ENCODE measurements at regions not wholly inside any gene's neighbourhood (a gene's known extent, or its start where the extent isn't known, plus 50 kb on each side); places are given as distances from the start of the nearest gene placed in this dataset.
A peak's percentile ranks its signal among the peaks of the same experiment; 100 is the strongest.

DNA sequence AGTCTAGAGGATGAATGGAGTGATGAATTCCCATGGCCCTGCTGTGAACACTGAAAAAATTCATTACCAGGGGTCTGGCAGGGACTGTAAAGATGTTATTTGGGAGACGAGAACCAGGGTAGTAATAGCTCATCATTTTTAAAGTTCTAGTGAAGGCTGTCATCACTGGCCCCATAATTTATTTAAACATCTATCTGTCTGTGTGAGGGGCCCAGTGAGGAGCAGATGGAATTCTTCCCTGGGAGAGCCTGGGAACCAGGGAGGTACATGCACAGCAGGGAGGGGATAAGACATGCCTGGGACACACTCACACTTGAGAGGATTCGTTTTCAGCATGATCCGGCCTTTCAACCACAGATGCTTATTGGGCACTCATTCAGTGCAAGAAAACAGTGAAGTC, 162.0 kb downstream of the PDGFRA start:
- H3K27me3 Mint-ChIP-seq (ENCODE audit: unreplicated experiment) = no peaks in the 10 kb centered on the region
- peaks cover 6% of the 10 kb centered on the region for H3K9me3 Mint-ChIP-seq (ENCODE audit: unreplicated experiment)
- TF ChIP-seq, protein P1, sequence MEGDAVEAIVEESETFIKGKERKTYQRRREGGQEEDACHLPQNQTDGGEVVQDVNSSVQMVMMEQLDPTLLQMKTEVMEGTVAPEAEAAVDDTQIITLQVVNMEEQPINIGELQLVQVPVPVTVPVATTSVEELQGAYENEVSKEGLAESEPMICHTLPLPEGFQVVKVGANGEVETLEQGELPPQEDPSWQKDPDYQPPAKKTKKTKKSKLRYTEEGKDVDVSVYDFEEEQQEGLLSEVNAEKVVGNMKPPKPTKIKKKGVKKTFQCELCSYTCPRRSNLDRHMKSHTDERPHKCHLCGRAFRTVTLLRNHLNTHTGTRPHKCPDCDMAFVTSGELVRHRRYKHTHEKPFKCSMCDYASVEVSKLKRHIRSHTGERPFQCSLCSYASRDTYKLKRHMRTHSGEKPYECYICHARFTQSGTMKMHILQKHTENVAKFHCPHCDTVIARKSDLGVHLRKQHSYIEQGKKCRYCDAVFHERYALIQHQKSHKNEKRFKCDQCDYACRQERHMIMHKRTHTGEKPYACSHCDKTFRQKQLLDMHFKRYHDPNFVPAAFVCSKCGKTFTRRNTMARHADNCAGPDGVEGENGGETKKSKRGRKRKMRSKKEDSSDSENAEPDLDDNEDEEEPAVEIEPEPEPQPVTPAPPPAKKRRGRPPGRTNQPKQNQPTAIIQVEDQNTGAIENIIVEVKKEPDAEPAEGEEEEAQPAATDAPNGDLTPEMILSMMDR (IDR thresholded peaks at IDR 0.05) = no peak
- DNase-seq (ENCODE audit: extremely low spot score, unreplicated experiment) = no peak
- peaks cover 13% of the 10 kb centered on the region for H3K4me1 Mint-ChIP-seq (ENCODE audit: unreplicated experiment)
- no peak overlapping the region for H3K27ac Mint-ChIP-seq (ENCODE audit: unreplicated experiment)
- H3K4me3 Mint-ChIP-seq (ENCODE audit: unreplicated experiment) = no peak overlapping the region
- no peaks in the 10 kb centered on the region for H3K36me3 Mint-ChIP-seq (ENCODE audit: unreplicated experiment)

DNA sequence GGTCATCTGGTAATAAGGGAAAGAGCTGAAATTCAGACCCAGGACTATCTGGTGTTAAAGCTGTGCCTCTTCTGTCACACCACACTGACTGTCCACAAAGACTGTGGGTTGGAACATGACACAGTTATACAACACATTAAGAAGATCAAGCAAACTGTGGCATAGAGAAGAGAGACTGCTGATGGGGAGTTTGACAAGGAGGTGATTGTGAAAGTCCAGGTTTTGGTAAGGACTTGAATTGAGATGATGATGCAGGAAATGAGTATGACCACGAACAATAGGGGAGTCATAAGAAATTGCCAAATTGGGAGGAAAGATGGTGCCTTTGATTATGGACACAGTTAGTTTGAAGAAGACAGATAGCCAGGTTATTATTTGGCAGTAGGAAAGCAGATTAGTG, 163.4 kb downstream of the PDGFRA start:
- TF ChIP-seq, protein P1 (IDR thresholded peaks at IDR 0.05) = no peak
- no peaks in the 10 kb centered on the region for H3K27me3 Mint-ChIP-seq (ENCODE audit: unreplicated experiment)
- no peak for DNase-seq (ENCODE audit: extremely low spot score, unreplicated experiment)
- peaks cover 19% of the 10 kb centered on the region for H3K4me1 Mint-ChIP-seq (ENCODE audit: unreplicated experiment)
- H3K36me3 Mint-ChIP-seq (ENCODE audit: unreplicated experiment) = no peaks in the 10 kb centered on the region
- no peak overlapping the region for H3K27ac Mint-ChIP-seq (ENCODE audit: unreplicated experiment)
- peaks cover 6% of the 10 kb centered on the region for H3K9me3 Mint-ChIP-seq (ENCODE audit: unreplicated experiment)
- H3K4me3 Mint-ChIP-seq (ENCODE audit: unreplicated experiment) = no peak overlapping the region

DNA sequence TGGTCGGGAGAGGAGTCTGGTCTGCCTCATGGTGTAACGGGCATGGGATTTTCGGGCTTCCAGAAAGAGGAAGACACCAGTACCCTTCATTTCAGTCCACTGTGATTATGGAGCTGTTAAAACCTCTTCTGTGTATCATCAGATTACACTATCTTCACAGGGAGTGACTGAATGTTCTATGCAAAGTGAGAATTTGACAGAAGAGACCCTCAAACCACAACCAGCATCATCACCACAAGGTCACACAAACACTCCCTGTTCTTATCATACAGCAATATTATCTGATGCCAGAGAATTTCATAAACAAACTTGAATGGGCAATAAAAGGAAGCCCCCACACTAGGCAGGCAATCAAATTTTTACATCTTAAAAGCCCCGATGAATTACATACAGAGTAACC, 164.2 kb downstream of the PDGFRA start:
- Mint-ChIP-seq H3K4me1 (ENCODE audit: unreplicated experiment) (peaks cover 22% of the 10 kb centered on the region), H3K27ac (ENCODE audit: unreplicated experiment) (no peak overlapping the region), H3K4me3 (ENCODE audit: unreplicated experiment) (no peak overlapping the region)

DNA sequence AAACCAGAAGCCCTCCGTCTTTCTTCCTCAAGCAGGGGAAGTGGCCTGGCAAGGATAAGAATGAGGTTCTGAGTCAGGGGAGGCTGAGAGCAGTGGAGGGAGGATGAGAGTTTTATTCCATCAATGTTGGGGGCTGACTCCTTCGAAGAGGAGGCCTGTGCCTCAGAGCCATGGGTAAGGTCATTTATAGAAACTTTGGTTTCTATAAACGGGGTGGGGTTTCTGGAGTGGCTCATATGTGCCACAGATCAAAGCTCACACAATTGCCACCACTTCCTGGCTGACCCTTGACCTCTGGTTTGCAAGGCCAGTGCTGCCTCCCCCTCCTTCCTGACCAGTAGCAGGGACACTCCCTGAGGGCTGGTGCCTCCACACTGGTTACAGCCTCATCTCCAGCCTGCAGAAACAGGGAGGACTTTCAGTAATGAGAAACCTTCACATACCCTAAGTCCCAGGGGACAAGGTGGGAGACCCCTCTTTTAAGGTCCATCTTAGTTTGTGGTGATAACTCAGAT, 166.0 kb downstream of the PDGFRA start:
- TF ChIP-seq, protein P1 (IDR thresholded peaks at IDR 0.05) = no peak
- Mint-ChIP-seq H3K27me3 (ENCODE audit: unreplicated experiment) (no peaks in the 10 kb centered on the region), H3K4me3 (ENCODE audit: unreplicated experiment) (no peak overlapping the region), H3K27ac (ENCODE audit: unreplicated experiment) (no peak overlapping the region), H3K4me1 (ENCODE audit: unreplicated experiment) (peaks cover 39% of the 10 kb centered on the region), H3K36me3 (ENCODE audit: unreplicated experiment) (no peaks in the 10 kb centered on the region), H3K9me3 (ENCODE audit: unreplicated experiment) (no peaks in the 10 kb centered on the region)
- no peak for DNase-seq (ENCODE audit: extremely low spot score, unreplicated experiment)

More for the DNA sequence above, 164.2 kb downstream of the PDGFRA start:
- no peak for DNase-seq (ENCODE audit: extremely low spot score, unreplicated experiment)
- Mint-ChIP-seq H3K27me3 (ENCODE audit: unreplicated experiment) (no peaks in the 10 kb centered on the region), H3K9me3 (ENCODE audit: unreplicated experiment) (peaks cover 6% of the 10 kb centered on the region), H3K36me3 (ENCODE audit: unreplicated experiment) (no peaks in the 10 kb centered on the region)
- TF ChIP-seq, protein P1 (IDR thresholded peaks at IDR 0.05) = no peak

DNA sequence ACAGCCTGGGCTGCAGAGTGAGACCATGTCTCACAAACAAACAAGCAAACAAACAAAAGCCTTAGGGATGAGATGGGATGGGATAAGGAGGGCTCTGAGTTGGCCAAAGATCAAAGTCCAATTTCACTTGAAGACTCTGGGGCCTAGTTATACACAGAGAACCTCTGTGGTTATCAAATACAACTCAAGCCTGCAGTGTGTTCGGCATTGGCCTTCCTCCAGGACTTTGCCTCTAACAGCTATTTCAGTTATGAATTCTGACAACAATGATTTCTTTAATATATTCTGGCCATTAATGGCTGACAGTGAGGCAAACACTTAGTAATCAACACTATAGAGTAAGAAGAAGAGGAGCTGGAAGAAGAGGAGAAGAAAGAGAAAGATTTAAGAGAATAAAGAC, 171.1 kb downstream of the PDGFRA start:
- DNase-seq (ENCODE audit: extremely low spot score, unreplicated experiment) = no peak
- Mint-ChIP-seq H3K4me3 (ENCODE audit: unreplicated experiment) (no peak overlapping the region), H3K4me1 (ENCODE audit: unreplicated experiment) (peaks cover 39% of the 10 kb centered on the region), H3K9me3 (ENCODE audit: unreplicated experiment) (no peaks in the 10 kb centered on the region), H3K27ac (ENCODE audit: unreplicated experiment) (peak overlapping the region; percentile 65), H3K36me3 (ENCODE audit: unreplicated experiment) (no peaks in the 10 kb centered on the region), H3K27me3 (ENCODE audit: unreplicated experiment) (no peaks in the 10 kb centered on the region)
- TF ChIP-seq, protein P1 (IDR thresholded peaks at IDR 0.05) = no peak

Data from osteocyte (in vitro differentiated cells).